ENCODE measurements at regions not wholly inside any gene's neighbourhood (a gene's known extent, or its start where the extent isn't known, plus 50 kb on each side); places are given as distances from the start of the nearest gene placed in this dataset.
"Not testable (repeated sequence)": the region's sequence is repeated elsewhere in the genome, so short reads cannot be mapped to it uniquely, and the experiment has no call there.

GRCh38 chr7:25700141-25700540, 451.9 kb upstream of the NFE2L3 start:
- TF ChIP-seq SREBF2 (IDR thresholded peaks at IDR 0.05); POLR2A (IDR thresholded peaks at IDR 0.05; ENCODE audit: low read length); CTCF (IDR thresholded peaks at IDR 0.05); HDAC2 (IDR thresholded peaks at IDR 0.05); REST (IDR thresholded peaks at IDR 0.05); RARB (CRISPR knock-in tag; IDR thresholded peaks at IDR 0.05); USF2 (IDR thresholded peaks at IDR 0.05); KDM1A (IDR thresholded peaks at IDR 0.05; ENCODE audit: low read depth); EP300 (IDR thresholded peaks at IDR 0.05); MAFK (IDR thresholded peaks at IDR 0.05; ENCODE audit: partially characterized antibody); MAZ (IDR thresholded peaks at IDR 0.05; ENCODE audit: borderline replicate concordance, low read depth, low read length); JUNB (IDR thresholded peaks at IDR 0.05); NPAS2 (CRISPR knock-in tag; IDR thresholded peaks at IDR 0.05; ENCODE audit: borderline replicate concordance): not testable (repeated sequence)

Data from A549 (cell line).